Subcutaneous abdominal adipose tissue (tissue), 5 donors: ENCODE measurements at regions not wholly inside any gene's neighbourhood (a gene's known extent, or its start where the extent isn't known, plus 50 kb on each side); places are given as distances from the start of the nearest gene placed in this dataset.
"Not testable (repeated sequence)": the region's sequence is repeated elsewhere in the genome, so short reads cannot be mapped to it uniquely, and the experiment has no call there.

Experiments used
- H3K27ac ChIP-seq: one replicate; pipeline ENCODE4 v1.7.0; 2013; ENCODE audit warnings: low read depth, mild to moderate bottlenecking, inconsistent platforms, low read length, moderate library complexity
- H3K27me3 ChIP-seq, 5 donors: one replicate each; pipeline ENCODE4 v1.7.0; 2013; ENCODE audit warnings: low read length in 5 of 5, inconsistent platforms in 1 of 5; ENCODE audit not compliant: control insufficient read depth in 5 of 5, insufficient read depth in 4 of 5
- H3K36me3 ChIP-seq, 5 donors: one replicate each; pipeline ENCODE4 v1.7.0; 2013; ENCODE audit warnings: low read length in 5 of 5; ENCODE audit not compliant: control insufficient read depth in 5 of 5, insufficient read depth in 5 of 5
- H3K4me1 ChIP-seq, 5 donors: one replicate each; pipeline ENCODE4 v1.7.0; 2013; ENCODE audit warnings: low read length in 5 of 5, mild to moderate bottlenecking in 3 of 5, moderate library complexity in 1 of 5; ENCODE audit not compliant: control insufficient read depth in 5 of 5, insufficient read depth in 5 of 5
- H3K4me3 ChIP-seq, 5 donors: one replicate each; pipeline ENCODE4 v1.7.0; 2013; ENCODE audit warnings: low read length in 5 of 5, low read depth in 1 of 5
- H3K9ac ChIP-seq, 5 donors: one replicate each; pipeline ENCODE4 v1.7.0; 2013; ENCODE audit warnings: low read length in 5 of 5, mild to moderate bottlenecking in 4 of 5, moderate library complexity in 3 of 5
- H3K9me3 ChIP-seq, 5 donors: one replicate each; pipeline ENCODE4 v1.7.0; 2013; ENCODE audit warnings: low read length in 5 of 5; ENCODE audit not compliant: control insufficient read depth in 5 of 5
- donor health status: healthy.
- donor health status: healthy.
- donor health status: healthy.
- donor health status: healthy.
- donor health status: healthy.

GRCh38 chr5:7245121-7245651 is 150.8 kb upstream of the ADCY2 start:
- peaks cover 0 to 5% (median 0%) of the 10 kb centered on the region in 5 donors for H3K4me1 ChIP-seq
- no peak overlapping the region for H3K4me3 ChIP-seq
- H3K27ac ChIP-seq, result no peak overlapping the region
- no peaks in the 10 kb centered on the region for H3K36me3 ChIP-seq
- H3K9me3 ChIP-seq, result no peaks in the 10 kb centered on the region
- H3K9ac ChIP-seq, result no peak overlapping the region
- H3K27me3 ChIP-seq, result peaks cover 0 to 5% (median 3%) of the 10 kb centered on the region in 5 donors

- H3K27ac ChIP-seq, result no peak overlapping the region
- no peaks in the 10 kb centered on the region for H3K36me3 ChIP-seq
- H3K9ac ChIP-seq, result no peak overlapping the region
- H3K27me3 ChIP-seq, result peaks cover 0 to 5% (median 3%) of the 10 kb centered on the region in 5 donors
- H3K9me3 ChIP-seq, result no peaks in the 10 kb centered on the region
- peaks cover 0 to 5% (median 0%) of the 10 kb centered on the region in 5 donors for H3K4me1 ChIP-seq
- H3K4me3 ChIP-seq, result no peak overlapping the region
Observed at GRCh38 chr5:7246287-7246686, 149.7 kb upstream of the ADCY2 start.

GRCh38 chr5:7250004-7250403 is 145.9 kb upstream of the ADCY2 start:
- Histone ChIP-seq H3K27ac (no peak overlapping the region), H3K36me3 (no peaks in the 10 kb centered on the region), H3K4me1 (peaks cover 0 to 2% (median 0%) of the 10 kb centered on the region in 5 donors), H3K9me3 (no peaks in the 10 kb centered on the region), H3K9ac (no peak overlapping the region), H3K4me3 (peak overlapping the region in 2 of 5 donors; percentile 23 to 27), H3K27me3 (no peaks in the 10 kb centered on the region)

GRCh38 chr5:7250611-7251010 is 145.3 kb upstream of the ADCY2 start:
- Histone ChIP-seq H3K4me1 (peaks cover 0 to 2% (median 0%) of the 10 kb centered on the region in 5 donors), H3K4me3 (peak overlapping the region in 1 of 5 donors; percentile 23), H3K9me3 (no peaks in the 10 kb centered on the region), H3K36me3 (no peaks in the 10 kb centered on the region), H3K27me3 (no peaks in the 10 kb centered on the region), H3K9ac (no peak overlapping the region), H3K27ac (no peak overlapping the region)

- H3K9ac ChIP-seq, result no peak overlapping the region
- no peaks in the 10 kb centered on the region for H3K36me3 ChIP-seq
- peaks cover 0 to 2% (median 0%) of the 10 kb centered on the region in 5 donors for H3K4me1 ChIP-seq
- peak overlapping the region in 1 of 5 donors; percentile 9 for H3K4me3 ChIP-seq
- no peaks in the 10 kb centered on the region for H3K9me3 ChIP-seq
- no peak overlapping the region for H3K27ac ChIP-seq
- H3K27me3 ChIP-seq, result no peaks in the 10 kb centered on the region
Observed at GRCh38 chr5:7251132-7251531, 144.8 kb upstream of the ADCY2 start.

- H3K9me3 ChIP-seq, result peaks cover 0 to 3% (median 0%) of the 10 kb centered on the region in 5 donors
- H3K27ac ChIP-seq, result no peak overlapping the region
- H3K4me1 ChIP-seq, result no peaks in the 10 kb centered on the region
- H3K9ac ChIP-seq, result no peak overlapping the region
- no peak overlapping the region for H3K4me3 ChIP-seq
- no peaks in the 10 kb centered on the region for H3K27me3 ChIP-seq
- H3K36me3 ChIP-seq, result no peaks in the 10 kb centered on the region
Observed at GRCh38 chr5:7261049-7261448, 134.9 kb upstream of the ADCY2 start.

- H3K27me3 ChIP-seq, result no peaks in the 10 kb centered on the region
- no peak overlapping the region for H3K27ac ChIP-seq
- H3K9ac ChIP-seq, result no peak overlapping the region
Observed at GRCh38 chr5:7261900-7262299, 134.0 kb upstream of the ADCY2 start.

GRCh38 chr5:7263398-7264015 is 132.4 kb upstream of the ADCY2 start:
- H3K27me3 ChIP-seq, H3K36me3 ChIP-seq, H3K9me3 ChIP-seq, H3K4me1 ChIP-seq, H3K4me3 ChIP-seq, H3K27ac ChIP-seq, H3K9ac ChIP-seq: not testable (repeated sequence)

More at GRCh38 chr5:7261900-7262299, 134.0 kb upstream of the ADCY2 start:
- Histone ChIP-seq H3K4me1 (no peaks in the 10 kb centered on the region), H3K9me3 (peaks cover 0 to 3% (median 0%) of the 10 kb centered on the region in 5 donors), H3K36me3 (no peaks in the 10 kb centered on the region), H3K4me3 (no peak overlapping the region)

- H3K9me3 ChIP-seq, H3K27ac ChIP-seq, H3K4me1 ChIP-seq, H3K36me3 ChIP-seq, H3K4me3 ChIP-seq, H3K9ac ChIP-seq, H3K27me3 ChIP-seq: not testable (repeated sequence)
Observed at GRCh38 chr5:7265776-7266175, 130.2 kb upstream of the ADCY2 start.

GRCh38 chr5:7268722-7269121 is 127.2 kb upstream of the ADCY2 start:
- H3K4me1 ChIP-seq, H3K4me3 ChIP-seq, H3K9ac ChIP-seq, H3K36me3 ChIP-seq, H3K9me3 ChIP-seq, H3K27me3 ChIP-seq, H3K27ac ChIP-seq: not testable (repeated sequence)
